GM23248 (cell line): ENCODE measurements at regions not wholly inside any gene's neighbourhood (a gene's known extent, or its start where the extent isn't known, plus 50 kb on each side); places are given as distances from the start of the nearest gene placed in this dataset.

Experiments
- EZH2 ChIP-seq: fragments of 200-600 bp; sonication (generic); IDR thresholded peaks from 2 replicates; pipeline ENCODE4 v1.6.1; 2018; ENCODE audit warnings: antibody characterized with exemption, mild to moderate bottlenecking; ENCODE audit not compliant: insufficient read depth, poor library complexity, severe bottlenecking
- EZH2phosphoT487 ChIP-seq: fragments of 200-600 bp; sonication (generic); IDR thresholded peaks from 2 replicates; pipeline ENCODE4 v1.6.1; 2018; ENCODE audit warnings: antibody characterized with exemption, moderate library complexity, mild to moderate bottlenecking, low read depth; ENCODE audit not compliant: insufficient read depth

GRCh38 chr13:74533226-74533625 is 399.0 kb upstream of the KLF12 start:
- TF ChIP-seq EZH2phosphoT487 (no peak), EZH2 (no peak)
